ENCODE measurements at regions not wholly inside any gene's neighbourhood (a gene's known extent, or its start where the extent isn't known, plus 50 kb on each side); places are given as distances from the start of the nearest gene placed in this dataset.
A peak's percentile ranks its signal among the peaks of the same experiment; 100 is the strongest.

- no peak for DNase-seq (ENCODE audit: unreplicated experiment)
- no peaks in the 10 kb centered on the region for H3K4me1 Mint-ChIP-seq (ENCODE audit: insufficient read depth, unreplicated experiment)
- H3K9me3 Mint-ChIP-seq (ENCODE audit: unreplicated experiment), result no peaks in the 10 kb centered on the region
- no peak for TF ChIP-seq CTCF (IDR thresholded peaks at IDR 0.05; ENCODE audit: unreplicated experiment)
- BruUV-seq (replicated peaks), result no TSS peak
- H3K4me3 Mint-ChIP-seq (ENCODE audit: unreplicated experiment), result no peak overlapping the region
- no peak overlapping the region for H3K27ac Mint-ChIP-seq (ENCODE audit: low read depth, unreplicated experiment)
- ChIA-PET CTCF (interaction anchor here (0.6 kb wide), 1 partner anchor 173 kb away, joined by 3 read pairs; no protein-coding TSS in a partner anchor), POLR2A (interaction anchor here (0.6 kb wide), 1 partner anchor 8 kb away, joined by 3 read pairs; no protein-coding TSS in a partner anchor)
- intact Hi-C loops (cut with micrococcal nuclease), result no loop called here
- H3K27me3 Mint-ChIP-seq (ENCODE audit: insufficient read depth, unreplicated experiment), result peaks cover 49% of the 10 kb centered on the region
- no peaks in the 10 kb centered on the region for H3K36me3 Mint-ChIP-seq (ENCODE audit: insufficient read depth, unreplicated experiment)
Measured at GRCh38 chr5:115072266-115073064, 97.2 kb downstream of the TRIM36 start.

GRCh38 chr5:115070737-115071136, 99.0 kb downstream of the TRIM36 start:
- no peak for TF ChIP-seq CTCF (IDR thresholded peaks at IDR 0.05; ENCODE audit: unreplicated experiment)
- no peaks in the 10 kb centered on the region for H3K9me3 Mint-ChIP-seq (ENCODE audit: unreplicated experiment)
- no peak for DNase-seq (ENCODE audit: unreplicated experiment)
- H3K36me3 Mint-ChIP-seq (ENCODE audit: insufficient read depth, unreplicated experiment), result no peaks in the 10 kb centered on the region
- H3K27ac Mint-ChIP-seq (ENCODE audit: low read depth, unreplicated experiment), result no peak overlapping the region
- ChIA-PET CTCF (interaction anchor here (0.7 to 3.5 kb wide), 8 partner anchors 10 to 1456 kb away, joined by 3 to 26 read pairs (median 4); no protein-coding TSS in a partner anchor), POLR2A (no interaction called here)
- H3K27me3 Mint-ChIP-seq (ENCODE audit: insufficient read depth, unreplicated experiment), result peaks cover 49% of the 10 kb centered on the region
- no peaks in the 10 kb centered on the region for H3K4me1 Mint-ChIP-seq (ENCODE audit: insufficient read depth, unreplicated experiment)
- intact Hi-C loops (cut with micrococcal nuclease), result no loop called here
- no peak overlapping the region for H3K4me3 Mint-ChIP-seq (ENCODE audit: unreplicated experiment)
- no TSS peak for BruUV-seq (replicated peaks)

GRCh38 chr5:115069087-115069968, 100.4 kb downstream of the TRIM36 start:
- no peak overlapping the region for H3K27ac Mint-ChIP-seq (ENCODE audit: low read depth, unreplicated experiment)
- H3K4me1 Mint-ChIP-seq (ENCODE audit: insufficient read depth, unreplicated experiment), result no peaks in the 10 kb centered on the region
- ChIA-PET POLR2A (interaction anchor here (0.5 kb wide), 1 partner anchor 30 kb away, joined by 4 read pairs; no protein-coding TSS in a partner anchor), CTCF (interaction anchor here (0.5 to 3.5 kb wide), 45 partner anchors 9 to 1710 kb away, joined by 3 to 26 read pairs (median 4); no protein-coding TSS in a partner anchor)
- no peaks in the 10 kb centered on the region for H3K9me3 Mint-ChIP-seq (ENCODE audit: unreplicated experiment)
- H3K27me3 Mint-ChIP-seq (ENCODE audit: insufficient read depth, unreplicated experiment), result peaks cover 36% of the 10 kb centered on the region
- intact Hi-C loops (cut with micrococcal nuclease), result loop anchor here (1.0 to 10.0 kb wide), 6 partner anchors 175 to 1457 kb away; no protein-coding TSS in a partner anchor
- no peak overlapping the region for H3K4me3 Mint-ChIP-seq (ENCODE audit: unreplicated experiment)
- DNase-seq (ENCODE audit: unreplicated experiment), result peak; percentile 70
- BruUV-seq (replicated peaks), result no TSS peak
- H3K36me3 Mint-ChIP-seq (ENCODE audit: insufficient read depth, unreplicated experiment), result no peaks in the 10 kb centered on the region
- TF ChIP-seq CTCF (IDR thresholded peaks at IDR 0.05; ENCODE audit: unreplicated experiment), result peak; percentile 68

All from MCF 10A (cell line).